WTC11 (cell line): ENCODE measurements at regions not wholly inside any gene's neighbourhood (a gene's known extent, or its start where the extent isn't known, plus 50 kb on each side); places are given as distances from the start of the nearest gene placed in this dataset.

Source experiments
- ATAC-seq: fragments of 200-7000 bp; cut with Tn5 transposase; 2 replicates; pipeline ENCODE4 v1.10.0; 2021; ENCODE audit warnings: mild to moderate bottlenecking, moderate library complexity
- CTCF ChIA-PET: fragments of 300-600 bp; sonication (Branson Sonifier 250); formaldehyde crosslinking; loops from one replicate; lab custom pipeline; 2021; ENCODE audit warnings: antibody characterized with exemption; lab: Charles Lee
- POLR2A ChIA-PET: fragments of 350-600 bp; sonication (Branson Sonifier 250); formaldehyde crosslinking; loops from one replicate; lab custom pipeline; 2021; ENCODE audit warnings: antibody characterized with exemption; lab: Charles Lee
- DNase-seq: peaks from one replicate; pipeline ENCODE4 v3.0.0; 2021; ENCODE audit warnings: low spot score
- H3K27ac Mint-ChIP-seq: 2 replicates; pipeline ENCODE4 v1.8.0; 2021; ENCODE audit warnings: mixed read lengths
- H3K27me3 Mint-ChIP-seq: 2 replicates; pipeline ENCODE4 v1.8.0; 2021; ENCODE audit warnings: low read depth, mild to moderate bottlenecking, moderate library complexity, mixed read lengths
- H3K36me3 Mint-ChIP-seq: 2 replicates; pipeline ENCODE4 v1.8.0; 2021; ENCODE audit warnings: mixed read lengths
- H3K4me1 Mint-ChIP-seq: 2 replicates; pipeline ENCODE4 v1.8.0; 2022; ENCODE audit warnings: mixed read lengths
- H3K4me3 Mint-ChIP-seq: 2 replicates; pipeline ENCODE4 v1.8.0; 2021; ENCODE audit warnings: mild to moderate bottlenecking, moderate library complexity, mixed read lengths
- H3K9me3 Mint-ChIP-seq: 2 replicates; pipeline ENCODE4 v1.8.0; 2021; ENCODE audit warnings: mixed read lengths
- AR ChIP-seq: fragments of 250-450 bp; sonication (Bioruptor Pico); IDR thresholded peaks from 2 replicates; pipeline ENCODE4 v1.9.0; 2021; ENCODE audit warnings: mild to moderate bottlenecking
- ATF1 ChIP-seq: sonication (generic); formaldehyde crosslinking; IDR thresholded peaks from 2 replicates; pipeline ENCODE4 v1.8.1; 2023; ENCODE audit warnings: mild to moderate bottlenecking, moderate library complexity, missing genetic modification reagents
- CBFB ChIP-seq: sonication (generic); formaldehyde crosslinking; IDR thresholded peaks from 2 replicates; pipeline ENCODE4 v1.8.1; 2022; ENCODE audit warnings: mild to moderate bottlenecking, low read depth, missing genetic modification reagents
- FOXK1 ChIP-seq: sonication (generic); formaldehyde crosslinking; IDR thresholded peaks from 2 replicates; pipeline ENCODE4 v1.8.0; 2022; ENCODE audit warnings: mild to moderate bottlenecking, moderate library complexity, missing genetic modification reagents
- HMGXB4 ChIP-seq: sonication (generic); formaldehyde crosslinking; IDR thresholded peaks from 2 replicates; pipeline ENCODE4 v1.8.1; 2023; ENCODE audit warnings: mild to moderate bottlenecking, moderate library complexity, missing genetic modification reagents
- JAZF1 ChIP-seq: fragments of 250-450 bp; sonication (Bioruptor Pico); IDR thresholded peaks from 2 replicates; pipeline ENCODE4 v1.9.0; 2021; ENCODE audit warnings: moderate library complexity, mild to moderate bottlenecking, inconsistent platforms
- KAT7 ChIP-seq: sonication (generic); formaldehyde crosslinking; IDR thresholded peaks from 2 replicates; pipeline ENCODE4 v1.8.1; 2023; ENCODE audit warnings: missing genetic modification reagents, mild to moderate bottlenecking, borderline replicate concordance
- MXD4 ChIP-seq: fragments of 250-450 bp; sonication (Bioruptor Pico); IDR thresholded peaks from 2 replicates; pipeline ENCODE4 v1.8.0; 2021; ENCODE audit warnings: mild to moderate bottlenecking, moderate library complexity, borderline replicate concordance
- NFATC4 ChIP-seq: fragments of 250-450 bp; sonication (Bioruptor Pico); IDR thresholded peaks from 2 replicates; pipeline ENCODE4 v1.9.0; 2021; ENCODE audit warnings: mild to moderate bottlenecking
- RELA ChIP-seq: sonication (generic); formaldehyde crosslinking; IDR thresholded peaks from 2 replicates; pipeline ENCODE4 v1.8.1; 2022; ENCODE audit warnings: missing genetic modification reagents, mild to moderate bottlenecking, borderline replicate concordance
- RORB ChIP-seq: fragments of 250-450 bp; sonication (Bioruptor Pico); IDR thresholded peaks from 2 replicates; pipeline ENCODE4 v1.9.0; 2021; ENCODE audit warnings: mild to moderate bottlenecking
- SMAD4 ChIP-seq: sonication (generic); formaldehyde crosslinking; IDR thresholded peaks from 2 replicates; pipeline ENCODE4 v1.8.0; 2022; ENCODE audit warnings: mild to moderate bottlenecking, missing genetic modification reagents
- STAT6 ChIP-seq: sonication (generic); formaldehyde crosslinking; conservative IDR thresholded peaks from 2 replicates; pipeline ENCODE4 v1.8.1; 2023; ENCODE audit warnings: mild to moderate bottlenecking, low read depth, missing genetic modification reagents, moderate library complexity
- TCF7 ChIP-seq: sonication (generic); formaldehyde crosslinking; IDR thresholded peaks from 2 replicates; pipeline ENCODE4 v1.8.0; 2022; ENCODE audit warnings: mild to moderate bottlenecking, low read depth, missing genetic modification reagents, moderate library complexity
- TEAD1 ChIP-seq: sonication (generic); formaldehyde crosslinking; IDR thresholded peaks from 2 replicates; pipeline ENCODE4 v1.8.0; 2022; ENCODE audit warnings: mild to moderate bottlenecking, missing genetic modification reagents
- TP53 ChIP-seq: sonication (generic); formaldehyde crosslinking; IDR thresholded peaks from 2 replicates; pipeline ENCODE4 v1.8.1; 2023; ENCODE audit warnings: mild to moderate bottlenecking, missing genetic modification reagents
- ZNF121 ChIP-seq: sonication (generic); formaldehyde crosslinking; IDR thresholded peaks from 2 replicates; pipeline ENCODE4 v1.8.0; 2023; ENCODE audit warnings: missing genetic modification reagents
- ZNF219 ChIP-seq: sonication (generic); formaldehyde crosslinking; IDR thresholded peaks from 2 replicates; pipeline ENCODE4 v1.8.0; 2023; ENCODE audit warnings: missing genetic modification reagents, mild to moderate bottlenecking, borderline replicate concordance
- ZNF232 ChIP-seq: sonication (generic); formaldehyde crosslinking; IDR thresholded peaks from 2 replicates; pipeline ENCODE4 v1.8.0; 2022; ENCODE audit warnings: mild to moderate bottlenecking, missing genetic modification reagents
- ZNF263 ChIP-seq: sonication (generic); formaldehyde crosslinking; IDR thresholded peaks from 2 replicates; pipeline ENCODE4 v1.8.1; 2022; ENCODE audit warnings: low read depth, mild to moderate bottlenecking, moderate library complexity, missing genetic modification reagents
- ZNF396 ChIP-seq: fragments of 250-450 bp; sonication (Bioruptor Pico); IDR thresholded peaks from 2 replicates; pipeline ENCODE4 v1.8.0; 2021; ENCODE audit warnings: mild to moderate bottlenecking, moderate library complexity, borderline replicate concordance
- TF ChIP-seq, protein P1 (sequence below): sonication (generic); formaldehyde crosslinking; IDR thresholded peaks from 2 replicates; pipeline ENCODE4 v1.8.0; 2023; ENCODE audit warnings: mild to moderate bottlenecking, missing genetic modification reagents
- TF ChIP-seq, protein P2 (sequence below): sonication (generic); formaldehyde crosslinking; IDR thresholded peaks from 2 replicates; pipeline ENCODE4 v1.8.0; 2022; ENCODE audit warnings: mild to moderate bottlenecking, missing genetic modification reagents

GRCh38 chr12:45637242-45637641 lies 92.3 kb upstream of the ARID2 start (continued):
- no peak for TF ChIP-seq HMGXB4 (CRISPR knock-in tag)
- no peak for TF ChIP-seq CBFB (CRISPR knock-in tag)
- TF ChIP-seq RORB (CRISPR knock-in tag) = no peak
- TF ChIP-seq FOXK1 (CRISPR knock-in tag) = no peak
- TF ChIP-seq RELA (CRISPR knock-in tag) = no peak
- TF ChIP-seq ZNF396 (CRISPR knock-in tag) = no peak
- TF ChIP-seq, protein P1, sequence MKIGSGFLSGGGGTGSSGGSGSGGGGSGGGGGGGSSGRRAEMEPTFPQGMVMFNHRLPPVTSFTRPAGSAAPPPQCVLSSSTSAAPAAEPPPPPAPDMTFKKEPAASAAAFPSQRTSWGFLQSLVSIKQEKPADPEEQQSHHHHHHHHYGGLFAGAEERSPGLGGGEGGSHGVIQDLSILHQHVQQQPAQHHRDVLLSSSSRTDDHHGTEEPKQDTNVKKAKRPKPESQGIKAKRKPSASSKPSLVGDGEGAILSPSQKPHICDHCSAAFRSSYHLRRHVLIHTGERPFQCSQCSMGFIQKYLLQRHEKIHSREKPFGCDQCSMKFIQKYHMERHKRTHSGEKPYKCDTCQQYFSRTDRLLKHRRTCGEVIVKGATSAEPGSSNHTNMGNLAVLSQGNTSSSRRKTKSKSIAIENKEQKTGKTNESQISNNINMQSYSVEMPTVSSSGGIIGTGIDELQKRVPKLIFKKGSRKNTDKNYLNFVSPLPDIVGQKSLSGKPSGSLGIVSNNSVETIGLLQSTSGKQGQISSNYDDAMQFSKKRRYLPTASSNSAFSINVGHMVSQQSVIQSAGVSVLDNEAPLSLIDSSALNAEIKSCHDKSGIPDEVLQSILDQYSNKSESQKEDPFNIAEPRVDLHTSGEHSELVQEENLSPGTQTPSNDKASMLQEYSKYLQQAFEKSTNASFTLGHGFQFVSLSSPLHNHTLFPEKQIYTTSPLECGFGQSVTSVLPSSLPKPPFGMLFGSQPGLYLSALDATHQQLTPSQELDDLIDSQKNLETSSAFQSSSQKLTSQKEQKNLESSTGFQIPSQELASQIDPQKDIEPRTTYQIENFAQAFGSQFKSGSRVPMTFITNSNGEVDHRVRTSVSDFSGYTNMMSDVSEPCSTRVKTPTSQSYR (CRISPR knock-in tag) = no peak
- TF ChIP-seq JAZF1 (CRISPR knock-in tag) = no peak
- no peak for TF ChIP-seq MXD4 (CRISPR knock-in tag)
- TF ChIP-seq TP53 = no peak
- no peak for TF ChIP-seq TCF7 (CRISPR knock-in tag)
- TF ChIP-seq TEAD1 (CRISPR knock-in tag) = no peak
- TF ChIP-seq STAT6 = no peak

- DNase-seq = no peak
- CTCF ChIA-PET = no interaction called here
- no peak overlapping the region for H3K27ac Mint-ChIP-seq
These were observed 91.8 kb upstream of the ARID2 start for GRCh38 chr12:45637706-45638105.

More at GRCh38 chr12:45637706-45638105, 91.8 kb upstream of the ARID2 start:
- Mint-ChIP-seq H3K27me3 (no peaks in the 10 kb centered on the region), H3K4me3 (no peak overlapping the region), H3K9me3 (no peaks in the 10 kb centered on the region), H3K4me1 (peaks cover 15% of the 10 kb centered on the region), H3K36me3 (no peaks in the 10 kb centered on the region)
- no peak for ATAC-seq
- no peak for TF ChIP-seq HMGXB4 (CRISPR knock-in tag)
- no peak for TF ChIP-seq NFATC4 (CRISPR knock-in tag)
- TF ChIP-seq, protein P2, sequence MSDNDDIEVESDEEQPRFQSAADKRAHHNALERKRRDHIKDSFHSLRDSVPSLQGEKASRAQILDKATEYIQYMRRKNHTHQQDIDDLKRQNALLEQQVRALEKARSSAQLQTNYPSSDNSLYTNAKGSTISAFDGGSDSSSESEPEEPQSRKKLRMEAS = no peak
- TF ChIP-seq AR (CRISPR knock-in tag) = no peak
- TF ChIP-seq ZNF232 = no peak
- no peak for TF ChIP-seq SMAD4 (CRISPR knock-in tag)
- TF ChIP-seq ATF1 (CRISPR knock-in tag) = no peak
- TF ChIP-seq ZNF263 = no peak
- TF ChIP-seq ZNF121 (CRISPR knock-in tag) = no peak
- no peak for TF ChIP-seq RORB (CRISPR knock-in tag)
- TF ChIP-seq KAT7 (CRISPR knock-in tag) = no peak
- TF ChIP-seq ZNF219 (CRISPR knock-in tag) = no peak
- POLR2A ChIA-PET = no interaction called here
